HG03095 (cell line): ENCODE measurements at regions not wholly inside any gene's neighbourhood (a gene's known extent, or its start where the extent isn't known, plus 50 kb on each side); places are given as distances from the start of the nearest gene placed in this dataset.
"Not testable (repeated sequence)": the region's sequence is repeated elsewhere in the genome, so short reads cannot be mapped to it uniquely, and the experiment has no call there.

Experiments
- ATAC-seq: cut with Tn5 transposase; IDR thresholded peaks from one replicate; pipeline ENCODE4 v1.9.1; 2021; ENCODE audit warnings: moderate library complexity; ENCODE audit not compliant: unreplicated experiment

GRCh38 chr1:120609015-120609573, 114.7 kb upstream of the NBPF26 start:
- not testable (repeated sequence) for ATAC-seq

- not testable (repeated sequence) for ATAC-seq
Measured at GRCh38 chr1:120609834-120610233, 113.9 kb upstream of the NBPF26 start.

- ATAC-seq, result not testable (repeated sequence)
Measured at GRCh38 chr1:120614931-120615639, 108.7 kb upstream of the NBPF26 start.

DNA sequence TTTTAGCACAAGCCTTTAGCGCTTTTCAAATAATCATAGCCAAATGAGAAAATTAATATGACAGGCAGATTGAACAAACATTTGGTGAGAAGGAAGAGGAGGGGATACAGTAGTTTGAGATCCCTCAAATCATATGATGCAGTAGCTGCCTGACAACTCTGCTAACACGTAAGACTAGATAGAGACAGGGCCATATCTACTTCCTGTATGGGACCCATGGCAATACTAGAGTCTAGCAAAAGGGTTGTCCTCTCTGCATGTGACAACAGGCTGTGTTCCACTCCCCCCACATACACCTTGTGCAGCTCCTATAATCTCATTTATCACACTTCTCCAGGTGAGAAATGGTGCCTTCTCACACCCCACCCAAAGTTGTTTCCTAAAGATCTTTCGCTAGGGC, 106.3 kb upstream of the NBPF26 start:
- not testable (repeated sequence) for ATAC-seq

GRCh38 chr1:120619867-120620692, 103.7 kb upstream of the NBPF26 start:
- not testable (repeated sequence) for ATAC-seq

DNA sequence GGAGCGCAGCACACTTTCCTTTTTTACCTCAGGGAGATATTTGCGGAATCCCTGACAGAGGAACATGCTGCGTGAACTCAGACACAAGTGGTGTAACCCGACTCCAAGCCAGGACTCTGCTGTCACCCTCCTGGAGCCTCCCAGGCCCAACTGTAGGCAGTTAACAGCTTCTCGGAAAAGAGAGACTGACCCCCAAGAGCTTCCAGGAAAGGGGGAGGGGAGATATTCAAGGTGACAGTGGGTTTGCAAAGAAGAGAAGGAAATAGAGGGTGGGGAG, 103.1 kb upstream of the NBPF26 start:
- ATAC-seq, result not testable (repeated sequence)

DNA sequence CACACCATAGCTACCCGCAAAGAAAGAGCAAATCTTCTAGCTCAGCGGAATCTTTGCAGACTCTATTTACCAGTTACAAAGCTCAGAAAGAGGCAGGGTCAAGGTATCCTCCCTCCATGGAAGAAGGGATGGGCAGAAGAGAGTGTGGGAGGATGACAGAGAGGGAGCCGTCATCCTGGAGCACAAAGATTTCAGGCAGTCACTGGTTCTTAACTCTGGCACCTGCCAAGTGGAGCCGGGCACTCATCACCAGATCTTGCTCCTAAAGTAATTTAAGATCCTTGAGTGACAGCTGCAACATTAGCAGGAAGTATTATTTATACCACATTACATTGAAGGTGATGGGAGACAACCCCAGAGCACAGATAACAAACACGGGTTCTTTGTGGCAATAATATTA, 102.5 kb upstream of the NBPF26 start:
- not testable (repeated sequence) for ATAC-seq

GRCh38 chr1:120623539-120623938, 100.2 kb upstream of the NBPF26 start:
- ATAC-seq, result not testable (repeated sequence)

DNA sequence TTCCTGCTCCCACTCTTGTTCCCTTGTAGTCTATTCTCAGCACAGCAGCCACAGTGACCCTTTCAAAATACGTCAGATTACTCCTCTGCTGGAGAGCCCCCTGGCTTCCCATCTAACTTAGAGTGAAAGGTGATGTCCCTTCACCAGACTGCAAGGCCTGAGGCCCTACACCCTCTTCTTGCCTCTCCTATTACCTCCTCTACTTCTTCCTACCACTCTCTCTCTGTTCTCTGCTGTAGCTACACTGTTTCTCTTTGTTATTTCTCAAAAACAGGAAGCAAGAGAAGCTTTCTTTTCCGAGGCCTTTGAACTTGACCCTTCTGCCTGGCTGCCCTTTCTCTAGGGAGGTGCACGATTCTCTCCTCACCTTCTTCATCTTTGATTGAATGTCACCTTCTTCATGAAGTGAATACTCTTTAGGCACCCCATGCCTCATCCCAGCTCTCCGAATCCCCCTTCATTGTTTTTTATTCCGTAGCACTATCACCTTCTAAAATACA, 99.1 kb upstream of the NBPF26 start:
- not testable (repeated sequence) for ATAC-seq

DNA sequence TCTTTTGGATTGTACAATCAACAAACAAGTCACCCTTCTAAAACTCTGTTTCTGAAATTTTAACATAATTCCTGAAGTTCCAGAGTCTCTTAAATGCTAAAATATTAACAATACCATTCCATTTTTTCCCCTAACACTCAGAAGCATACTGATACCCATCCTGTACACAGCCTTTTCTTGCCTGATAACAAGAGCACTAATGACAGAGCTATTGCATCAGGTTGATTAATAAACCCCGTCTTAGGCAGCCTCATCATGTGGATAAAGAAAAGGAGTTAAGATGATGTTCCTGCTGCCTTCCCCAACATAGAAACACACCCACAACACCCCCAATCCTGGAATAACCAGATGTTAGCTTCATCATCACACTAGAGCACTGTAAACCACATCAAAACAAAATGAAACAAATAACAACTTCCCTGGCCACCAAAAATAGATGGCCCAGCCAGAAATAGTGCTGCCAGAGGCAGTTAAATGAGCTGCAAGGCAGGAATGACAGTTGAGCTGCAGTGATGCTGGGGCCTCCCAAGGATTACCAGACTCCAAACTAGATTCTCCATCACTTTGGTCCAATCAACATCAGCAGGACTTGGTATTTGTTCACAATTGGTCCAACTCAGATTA, 93.8 kb upstream of the NBPF26 start:
- not testable (repeated sequence) for ATAC-seq

- ATAC-seq, result not testable (repeated sequence)
Measured at GRCh38 chr1:120634816-120635806, 88.6 kb upstream of the NBPF26 start.

- not testable (repeated sequence) for ATAC-seq
Measured at GRCh38 chr1:120640261-120641013, 83.3 kb upstream of the NBPF26 start.

DNA sequence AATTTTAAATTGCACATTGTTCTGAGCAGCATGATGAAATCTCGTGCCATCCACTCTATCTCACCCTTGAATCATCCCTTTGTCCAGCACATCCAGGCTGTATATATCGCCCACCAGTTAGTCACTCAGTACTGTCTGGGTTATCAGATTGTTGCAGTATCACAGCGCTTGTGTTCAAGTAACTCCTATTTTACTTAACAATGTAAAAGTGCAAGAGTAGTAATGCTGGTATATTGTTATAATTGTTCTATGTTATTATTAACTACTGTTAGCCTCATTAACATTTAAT, 82.8 kb upstream of the NBPF26 start:
- not testable (repeated sequence) for ATAC-seq

DNA sequence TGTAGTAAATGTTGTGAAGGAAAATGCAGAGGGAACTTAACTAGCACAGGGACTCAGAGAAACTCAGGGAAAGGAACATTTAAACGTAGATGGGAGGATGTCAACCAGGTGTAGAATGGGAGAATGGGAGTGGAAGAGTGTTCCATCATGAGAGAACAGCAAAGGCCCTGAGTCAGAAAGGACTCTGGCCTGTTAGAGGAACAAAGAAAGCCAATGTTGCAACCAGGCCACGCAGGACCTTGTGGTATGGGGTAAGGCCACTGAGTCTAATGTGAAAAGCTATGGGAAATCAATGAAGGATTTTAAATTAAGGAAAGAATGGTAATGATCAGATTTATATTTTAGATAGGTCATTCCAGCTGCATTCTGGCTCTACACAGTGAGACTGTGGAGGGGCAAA, 76.6 kb upstream of the NBPF26 start:
- not testable (repeated sequence) for ATAC-seq

DNA sequence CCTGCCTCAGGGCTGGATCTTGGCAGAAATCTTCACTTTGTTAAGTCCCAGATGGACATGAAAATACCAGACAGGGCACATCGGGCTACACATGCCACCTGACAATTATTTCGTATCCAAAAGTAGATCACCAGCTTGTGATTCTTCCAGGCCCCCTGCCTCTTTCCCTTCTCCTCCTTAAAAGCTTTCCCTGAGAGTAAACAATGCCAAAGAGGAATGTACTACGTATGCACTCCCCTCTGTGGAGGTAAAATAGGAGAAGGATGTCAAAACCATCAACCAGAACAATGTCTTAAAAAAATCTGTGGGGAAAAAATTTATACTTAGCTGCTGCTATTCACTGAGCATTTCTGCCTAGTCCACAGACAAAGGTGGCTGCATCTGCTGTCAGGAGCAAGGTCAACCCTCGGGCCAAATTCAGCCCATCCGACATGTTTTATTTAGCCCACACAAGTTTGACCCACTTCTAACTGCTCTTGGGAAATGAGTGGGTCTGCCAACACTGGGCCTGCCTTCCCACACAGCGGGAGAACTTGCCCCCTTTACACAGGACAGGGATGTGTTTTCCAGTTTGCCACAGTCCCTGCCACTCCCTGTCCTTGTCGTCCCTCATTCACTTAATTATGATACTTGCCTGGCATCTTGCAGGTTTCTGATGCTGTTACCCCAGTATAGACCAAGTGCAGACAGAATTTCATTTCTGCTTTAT, 74.7 kb upstream of the NBPF26 start:
- not testable (repeated sequence) for ATAC-seq

GRCh38 chr1:120649730-120650129, 74.0 kb upstream of the NBPF26 start:
- not testable (repeated sequence) for ATAC-seq

DNA sequence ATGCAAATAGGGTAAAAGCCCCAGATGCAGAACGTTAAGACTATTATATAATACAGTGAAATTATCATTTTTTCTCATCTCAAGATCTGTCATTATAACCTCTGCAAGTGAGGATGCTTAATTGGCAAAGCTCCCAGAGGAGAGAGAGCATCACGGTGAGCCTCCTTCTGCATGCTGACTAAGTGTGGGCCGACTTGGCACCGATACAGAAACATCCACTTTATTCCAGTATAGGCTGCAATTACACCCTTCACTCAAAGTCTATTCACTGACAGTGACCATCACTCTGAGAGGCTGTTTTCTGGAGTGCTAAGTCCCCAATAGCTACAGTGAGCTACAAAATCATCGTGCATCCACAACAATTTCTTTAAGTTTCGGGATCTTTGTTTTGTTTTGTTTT, 69.6 kb upstream of the NBPF26 start:
- ATAC-seq, result not testable (repeated sequence)

GRCh38 chr1:120655394-120655793, 68.4 kb upstream of the NBPF26 start:
- ATAC-seq, result not testable (repeated sequence)

- ATAC-seq, result not testable (repeated sequence)
Measured at GRCh38 chr1:120656116-120656515, 67.6 kb upstream of the NBPF26 start.
